ENCODE measurements at regions not wholly inside any gene's neighbourhood (a gene's known extent, or its start where the extent isn't known, plus 50 kb on each side); places are given as distances from the start of the nearest gene placed in this dataset.

DNA sequence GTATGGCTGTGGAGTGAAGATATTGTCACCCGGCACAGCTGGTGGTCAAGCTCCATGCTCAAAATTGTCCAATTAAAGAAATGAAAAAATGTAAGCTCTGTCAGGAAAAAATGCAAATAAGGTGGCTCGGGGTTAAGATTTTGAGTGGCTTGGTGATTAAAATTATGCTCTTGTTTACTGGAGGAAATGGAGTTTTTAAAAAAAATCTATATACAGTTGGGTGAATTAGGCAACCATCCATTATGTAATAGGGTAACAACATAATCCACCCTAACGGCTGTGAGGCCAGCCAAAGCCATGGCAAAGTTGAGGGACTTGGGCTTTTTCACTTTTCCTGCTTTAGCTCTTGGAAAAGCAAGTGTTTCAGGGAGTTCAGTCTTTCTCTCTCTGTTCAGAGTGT is 260.8 kb upstream of the HABP2 start (continued):
- TF ChIP-seq IRF3 (IDR thresholded peaks at IDR 0.05; ENCODE audit: low read depth, low read length): no peak
- TF ChIP-seq FOXM1 (IDR thresholded peaks at IDR 0.05; ENCODE audit: low read depth): no peak
- TF ChIP-seq, protein P1, sequence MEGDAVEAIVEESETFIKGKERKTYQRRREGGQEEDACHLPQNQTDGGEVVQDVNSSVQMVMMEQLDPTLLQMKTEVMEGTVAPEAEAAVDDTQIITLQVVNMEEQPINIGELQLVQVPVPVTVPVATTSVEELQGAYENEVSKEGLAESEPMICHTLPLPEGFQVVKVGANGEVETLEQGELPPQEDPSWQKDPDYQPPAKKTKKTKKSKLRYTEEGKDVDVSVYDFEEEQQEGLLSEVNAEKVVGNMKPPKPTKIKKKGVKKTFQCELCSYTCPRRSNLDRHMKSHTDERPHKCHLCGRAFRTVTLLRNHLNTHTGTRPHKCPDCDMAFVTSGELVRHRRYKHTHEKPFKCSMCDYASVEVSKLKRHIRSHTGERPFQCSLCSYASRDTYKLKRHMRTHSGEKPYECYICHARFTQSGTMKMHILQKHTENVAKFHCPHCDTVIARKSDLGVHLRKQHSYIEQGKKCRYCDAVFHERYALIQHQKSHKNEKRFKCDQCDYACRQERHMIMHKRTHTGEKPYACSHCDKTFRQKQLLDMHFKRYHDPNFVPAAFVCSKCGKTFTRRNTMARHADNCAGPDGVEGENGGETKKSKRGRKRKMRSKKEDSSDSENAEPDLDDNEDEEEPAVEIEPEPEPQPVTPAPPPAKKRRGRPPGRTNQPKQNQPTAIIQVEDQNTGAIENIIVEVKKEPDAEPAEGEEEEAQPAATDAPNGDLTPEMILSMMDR (IDR thresholded peaks at IDR 0.05): no peak
- no peak for TF ChIP-seq RCOR1 (IDR thresholded peaks at IDR 0.05; ENCODE audit: low read length)

- H3K27ac ChIP-seq (ENCODE audit: low read depth in 2 of 2, low read length in 1 of 2): no peak overlapping the region
- ChIA-PET POLR2A (no interaction called here), CTCF (no interaction called here)
- no peaks in the 10 kb centered on the region for H3K4me1 ChIP-seq (ENCODE audit: control insufficient read depth in 1 of 2, insufficient read depth in 2 of 2, low read depth in 1 of 2, low read length in 1 of 2)
- DNase-seq: no peak
- H3K9ac ChIP-seq: no peak overlapping the region
- H3K79me2 ChIP-seq (ENCODE audit: insufficient read depth): no peaks in the 10 kb centered on the region
- H3K27me3 ChIP-seq (ENCODE audit: insufficient read depth): no peaks in the 10 kb centered on the region
- H3K9me2 ChIP-seq: no peaks in the 10 kb centered on the region
- H3K4me3 ChIP-seq (ENCODE audit: low read depth in 2 of 2, low read length in 1 of 2): no peak overlapping the region
- no peaks in the 10 kb centered on the region for H3F3A ChIP-seq (replicated peaks; ENCODE audit: insufficient read depth)
- H2AFZ ChIP-seq (ENCODE audit: low read depth): no peak overlapping the region
- TF ChIP-seq IRF3 (IDR thresholded peaks at IDR 0.05; ENCODE audit: low read depth, low read length) (no peak), TEAD4 (IDR thresholded peaks at IDR 0.05; ENCODE audit: borderline replicate concordance, insufficient read depth) (no peak), TAF1 (IDR thresholded peaks at IDR 0.05; ENCODE audit: borderline replicate concordance, low read depth, low read length) (no peak), SIN3A (IDR thresholded peaks at IDR 0.05; ENCODE audit: borderline replicate concordance, low read depth, low read length) (no peak), REST (IDR thresholded peaks at IDR 0.05; ENCODE audit: low read depth, low read length) (no peak), USF1 (IDR thresholded peaks at IDR 0.05; ENCODE audit: borderline replicate concordance, low read depth) (no peak), RCOR1 (IDR thresholded peaks at IDR 0.05; ENCODE audit: low read length) (no peak), RAD21 (IDR thresholded peaks at IDR 0.05; ENCODE audit: low read length) (no peak), NRF1 (IDR thresholded peaks at IDR 0.05; ENCODE audit: low read depth, low read length) (no peak)
- TF ChIP-seq, protein P2, sequence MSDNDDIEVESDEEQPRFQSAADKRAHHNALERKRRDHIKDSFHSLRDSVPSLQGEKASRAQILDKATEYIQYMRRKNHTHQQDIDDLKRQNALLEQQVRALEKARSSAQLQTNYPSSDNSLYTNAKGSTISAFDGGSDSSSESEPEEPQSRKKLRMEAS (IDR thresholded peaks at IDR 0.05; ENCODE audit: low read depth): no peak
- H4K20me1 ChIP-seq (ENCODE audit: insufficient read depth): no peaks in the 10 kb centered on the region
- no peak overlapping the region for H3K4me2 ChIP-seq
- no peaks in the 10 kb centered on the region for H3K36me3 ChIP-seq (replicated peaks in 1 of 2; ENCODE audit: control insufficient read depth in 1 of 2, insufficient read depth in 2 of 2, low read length in 1 of 2)
- no peaks in the 10 kb centered on the region for H3K9me3 ChIP-seq
- WGBS (ENCODE audit: low lambda C conversion rate): 100% methylated on average over 2 of the region's 5 CpGs
Measured at GRCh38 chr10:113292743-113293142, 260.1 kb upstream of the HABP2 start.
